Activated T-cell treated with anti-CD3 and anti-CD28 coated beads for 48 hours (primary cell): ENCODE measurements at regions not wholly inside any gene's neighbourhood (a gene's known extent, or its start where the extent isn't known, plus 50 kb on each side); places are given as distances from the start of the nearest gene placed in this dataset.
"Not testable (repeated sequence)": the region's sequence is repeated elsewhere in the genome, so short reads cannot be mapped to it uniquely, and the experiment has no call there.

Experiments used
- DNase-seq: peaks from one replicate; pipeline ENCODE4 v3.0.0-alpha.2; 2020; ENCODE audit warnings: low read depth

DNA sequence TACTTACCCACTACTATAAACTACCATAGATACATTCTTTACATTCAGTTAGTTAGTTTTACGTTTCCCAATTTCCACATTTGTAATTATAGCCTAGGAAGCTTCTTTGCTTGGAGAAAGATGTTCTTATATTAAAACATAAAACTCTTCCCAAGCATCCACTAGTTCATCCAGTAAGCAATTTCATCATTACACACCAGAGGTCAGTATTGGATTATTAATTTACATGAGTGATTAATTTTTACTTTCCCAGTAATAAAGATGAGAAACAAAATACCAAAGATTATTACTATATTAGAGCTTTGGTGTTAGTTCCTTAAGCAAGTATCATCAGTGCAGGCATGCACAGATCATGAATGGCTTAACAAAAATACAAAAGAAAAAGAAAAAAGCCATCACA lies 518.4 kb downstream of the TUBA3C start:
- not testable (repeated sequence) for DNase-seq

DNA sequence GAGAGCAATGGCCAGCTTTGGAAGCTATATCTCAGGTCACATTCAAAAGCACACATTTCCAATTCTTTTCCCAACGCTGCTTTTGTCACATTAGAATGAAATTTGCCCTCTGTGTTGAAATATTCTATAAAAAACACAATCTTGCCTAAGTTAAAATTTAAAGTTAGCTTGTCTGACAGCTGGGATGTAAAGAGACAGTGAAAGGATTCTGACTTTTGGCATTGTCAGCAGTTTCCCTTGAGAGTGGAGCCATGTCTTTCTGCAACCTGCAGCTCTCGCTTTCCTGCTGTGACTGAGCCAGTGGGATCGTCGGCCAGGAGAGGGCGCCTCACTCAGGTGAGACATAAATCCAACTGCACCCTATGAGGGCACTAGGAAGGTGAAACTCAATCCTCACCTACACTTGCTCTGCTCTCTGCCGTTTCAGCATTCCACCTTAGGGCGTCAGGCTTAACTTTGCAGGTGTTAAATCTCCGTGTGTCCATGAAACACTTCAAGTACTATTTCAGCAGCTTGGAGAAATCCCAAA lies 537.9 kb downstream of the TUBA3C start:
- DNase-seq = peak; percentile 12

DNA sequence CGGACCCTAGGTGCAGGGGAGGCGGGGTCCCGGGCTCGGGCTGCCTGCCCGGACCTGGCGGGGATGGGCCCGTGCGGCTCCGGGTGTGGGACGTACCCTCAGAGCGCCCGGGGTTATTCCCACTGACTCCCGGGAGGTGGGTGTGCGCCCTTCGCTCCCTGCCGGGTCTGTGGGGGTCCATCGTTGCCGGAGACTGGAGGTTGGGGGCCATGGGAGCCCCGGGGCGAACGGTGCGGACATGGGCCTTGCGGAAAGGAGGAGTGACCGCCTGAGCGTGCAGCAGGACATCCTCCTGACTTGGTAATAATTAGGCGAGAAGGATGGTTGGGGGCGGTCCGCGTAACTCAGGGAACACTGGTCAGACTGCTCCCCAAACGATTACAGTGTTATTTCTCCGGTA lies 552.7 kb downstream of the TUBA3C start:
- not testable (repeated sequence) for DNase-seq

DNA sequence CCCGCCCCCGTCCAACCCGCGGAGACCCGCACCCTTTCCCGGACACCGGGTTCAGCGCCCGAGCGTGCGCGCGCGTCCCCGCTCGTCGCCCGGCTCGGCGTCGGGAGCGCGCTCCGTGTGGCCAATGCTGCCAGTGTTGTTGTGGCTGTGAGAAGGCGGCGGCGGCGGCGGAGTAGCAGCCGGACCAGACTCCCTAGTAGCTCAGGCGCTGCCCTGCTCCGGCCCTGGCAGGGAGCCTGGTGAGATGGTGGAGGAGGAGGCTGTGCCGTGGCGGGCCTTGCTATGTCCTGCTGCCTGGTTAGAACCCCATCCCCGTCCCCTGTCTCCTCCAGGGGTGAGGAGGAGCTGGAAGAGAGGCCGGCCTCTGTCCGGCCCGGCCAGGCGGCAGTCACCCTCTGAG lies 553.2 kb downstream of the TUBA3C start:
- no peak for DNase-seq

DNA sequence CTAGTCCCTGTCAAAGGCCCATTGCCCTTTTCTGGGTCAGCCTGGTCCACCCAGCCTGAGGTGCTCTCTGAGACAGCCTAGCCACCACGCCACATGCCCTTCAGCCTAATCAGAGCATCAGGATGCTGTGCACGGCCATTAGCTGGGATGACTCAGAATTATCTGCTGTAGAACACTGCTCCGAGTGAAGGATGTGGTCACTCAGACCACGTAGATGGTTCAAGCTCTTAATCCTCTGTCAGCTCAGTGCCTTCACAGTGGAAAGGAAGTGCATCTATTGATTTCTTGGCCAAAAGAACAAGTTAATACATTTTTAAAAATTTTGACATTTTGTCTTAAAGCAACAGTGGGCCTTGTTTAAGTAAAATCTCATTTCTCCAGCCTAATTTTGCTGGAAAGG lies 557.6 kb downstream of the TUBA3C start:
- DNase-seq = not testable (repeated sequence)

DNA sequence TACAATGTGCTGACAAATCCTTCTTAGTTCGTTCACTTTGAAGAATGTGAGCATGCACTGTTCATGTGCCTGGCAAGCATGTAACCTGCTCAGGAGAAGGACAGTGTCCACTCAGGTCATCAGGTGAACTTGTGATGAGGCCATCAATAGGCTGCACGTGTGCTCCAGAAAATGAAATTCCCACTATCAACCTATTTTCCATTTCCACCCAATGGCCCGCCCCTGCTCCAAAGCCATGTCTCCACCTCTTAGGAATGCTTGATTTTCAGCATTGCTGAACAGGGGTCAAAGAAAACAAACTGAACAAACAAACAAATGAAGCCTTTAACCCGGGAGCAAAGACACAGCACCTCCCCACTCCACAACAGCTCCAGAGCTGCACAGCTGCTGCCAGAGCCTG lies 563.2 kb downstream of the TUBA3C start:
- not testable (repeated sequence) for DNase-seq

DNA sequence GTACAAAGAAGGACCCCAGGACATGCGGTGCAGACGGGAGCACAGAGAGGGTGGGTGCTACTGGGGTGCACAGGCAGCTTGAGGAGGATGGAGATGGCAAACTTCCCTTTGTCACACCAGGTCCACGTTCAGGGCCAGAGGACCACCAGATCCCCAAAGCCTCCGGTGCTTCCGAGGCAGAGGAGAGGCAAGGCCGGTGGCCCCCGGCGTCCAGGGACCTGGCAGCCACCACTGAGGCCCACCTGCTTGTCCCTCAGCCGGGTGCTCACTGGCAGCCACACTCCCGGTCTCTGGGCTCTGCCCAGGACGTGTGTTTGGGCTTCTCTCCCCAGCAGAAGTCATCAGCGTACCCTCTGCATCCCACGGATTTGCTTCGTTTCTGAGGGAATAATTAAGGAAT lies 571.1 kb downstream of the TUBA3C start:
- not testable (repeated sequence) for DNase-seq

DNA sequence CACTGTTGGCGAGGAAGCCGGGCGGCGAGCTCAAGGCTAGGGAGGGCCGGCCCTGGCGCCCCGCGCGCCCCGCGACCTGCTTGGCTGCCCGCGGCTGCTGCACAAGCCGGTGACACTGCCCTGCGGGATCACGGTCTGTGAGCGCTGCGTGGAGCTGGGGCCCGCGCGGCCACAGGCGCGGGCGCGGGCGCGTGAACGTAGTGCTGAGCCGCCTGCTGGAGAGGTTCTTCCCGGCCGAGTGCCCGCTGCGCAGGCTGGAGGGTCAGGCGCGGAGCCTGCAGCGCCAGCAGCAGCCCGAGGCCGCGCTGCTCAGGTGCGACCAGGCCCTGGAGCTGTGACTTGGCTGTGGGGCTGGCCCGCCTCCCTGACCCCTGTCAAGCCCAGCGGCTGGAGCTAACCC lies 572.3 kb downstream of the TUBA3C start:
- DNase-seq = not testable (repeated sequence)

DNA sequence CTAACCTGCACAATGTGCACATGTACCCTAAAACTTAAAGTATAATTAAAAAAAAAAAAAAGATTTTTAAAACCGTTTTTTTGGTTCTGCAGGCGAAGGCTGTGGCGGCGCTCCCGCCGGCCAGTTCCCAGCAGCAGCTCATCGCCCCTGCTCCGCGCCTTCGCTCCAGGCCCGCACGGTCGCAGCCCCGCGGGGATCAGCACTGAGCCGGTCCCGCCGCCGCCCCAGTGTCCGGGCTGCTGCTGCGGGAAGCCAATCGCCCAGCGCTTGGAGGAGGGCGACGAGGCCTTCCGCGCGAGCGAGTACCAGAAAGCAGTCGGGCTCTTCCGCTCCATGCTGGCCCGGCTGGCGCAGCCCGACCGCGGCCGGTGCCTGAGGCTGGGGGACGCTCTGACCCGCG lies 572.8 kb downstream of the TUBA3C start:
- DNase-seq = not testable (repeated sequence)

- DNase-seq = not testable (repeated sequence)
Observed at GRCh38 chr13:18600366-18600765, 581.3 kb downstream of the TUBA3C start.

DNA sequence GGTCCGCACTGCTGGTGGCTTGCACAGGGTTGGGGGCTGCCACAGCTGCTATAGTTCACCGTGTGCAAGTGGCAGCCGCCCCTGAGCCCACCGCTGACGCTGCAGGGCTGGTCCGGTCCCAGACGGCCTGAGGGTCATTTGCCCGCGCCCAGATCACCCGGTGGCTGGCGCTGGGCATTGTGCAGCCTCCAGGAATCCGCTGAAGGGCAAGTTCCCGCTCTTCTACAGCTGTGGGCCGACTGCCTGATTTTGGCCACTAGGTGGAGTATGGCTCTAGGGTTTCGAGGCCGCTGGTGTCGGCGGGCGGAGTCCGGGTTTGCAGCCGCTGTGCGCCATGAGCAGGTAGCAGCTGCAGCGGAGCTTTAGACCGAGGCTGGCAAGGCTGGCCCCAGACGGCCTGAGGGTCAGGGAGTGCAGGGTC lies 581.8 kb downstream of the TUBA3C start:
- DNase-seq = peak; percentile 4

DNA sequence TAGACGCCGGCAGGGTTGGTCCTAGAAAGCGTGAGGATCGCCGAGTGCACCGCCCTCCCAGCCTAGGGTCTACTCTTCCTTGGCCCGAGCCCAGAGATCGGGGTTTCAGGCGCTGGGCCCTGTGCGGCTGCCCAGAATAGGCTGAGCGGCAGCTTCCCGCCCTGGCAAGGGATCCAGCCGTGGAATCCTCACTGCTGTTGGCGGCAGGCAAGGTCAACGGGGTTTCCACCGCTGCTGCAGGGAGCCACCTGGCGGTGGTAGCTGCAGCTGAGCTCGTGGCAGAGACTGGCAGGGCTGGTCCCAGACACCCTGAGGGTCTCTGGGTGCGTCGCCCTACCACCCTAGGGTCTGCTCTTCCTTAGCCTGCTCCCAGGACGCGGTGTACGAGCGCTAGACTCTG lies 583.1 kb downstream of the TUBA3C start:
- DNase-seq = not testable (repeated sequence)

GRCh38 chr13:18597940-18598339 lies 583.7 kb downstream of the TUBA3C start:
- not testable (repeated sequence) for DNase-seq

DNA sequence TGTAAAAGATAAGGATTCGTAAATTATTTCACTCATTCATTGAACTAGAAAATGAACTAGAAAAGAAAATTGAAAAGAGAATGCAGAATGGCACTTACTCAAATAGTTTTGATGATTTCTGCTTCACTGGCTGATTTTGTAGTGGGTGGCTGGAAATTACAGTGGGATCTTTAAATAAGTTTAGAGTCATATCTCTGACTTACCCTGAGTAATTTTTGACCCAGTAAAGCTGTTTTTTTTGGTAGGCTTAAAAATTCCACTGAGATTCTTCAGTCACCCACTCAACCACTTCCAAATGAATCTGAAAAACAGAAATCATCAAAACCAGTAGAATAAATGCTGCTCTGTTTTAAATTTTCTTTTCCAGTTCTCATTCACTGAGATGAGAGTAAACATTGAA lies 604.5 kb downstream of the TUBA3C start:
- DNase-seq = not testable (repeated sequence)

DNA sequence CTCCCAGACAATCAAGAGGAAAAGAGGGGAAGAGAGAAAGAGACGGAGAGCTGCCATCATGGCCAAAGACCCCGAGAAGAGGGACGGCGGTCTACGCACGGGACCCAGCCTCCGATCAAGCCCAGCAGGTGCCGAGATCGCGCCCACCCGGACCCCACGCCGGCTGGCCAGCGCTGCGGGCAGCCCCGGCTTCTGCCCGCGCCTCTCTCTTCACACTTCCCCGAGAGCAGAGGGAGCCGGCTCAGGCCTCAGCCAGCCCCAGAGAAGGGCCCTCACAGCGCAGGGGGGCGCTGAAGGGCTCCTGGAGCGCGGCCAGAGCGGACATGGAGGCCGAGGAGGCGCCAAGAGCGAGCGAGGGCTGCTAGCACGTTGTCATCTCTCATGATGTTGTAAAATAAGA lies 613.7 kb downstream of the TUBA3C start:
- DNase-seq = not testable (repeated sequence)
